NT2/D1 (cell line): ENCODE measurements at regions not wholly inside any gene's neighbourhood (a gene's known extent, or its start where the extent isn't known, plus 50 kb on each side); places are given as distances from the start of the nearest gene placed in this dataset.

Experiments used
- SUZ12 ChIP-seq: IDR thresholded peaks from 2 replicates; pipeline ENCODE4 v1.6.1; 2011; ENCODE audit not compliant: insufficient read length, insufficient read depth; ENCODE audit errors: extremely low read depth
- ZNF274 ChIP-seq: IDR thresholded peaks from 2 replicates; pipeline ENCODE4 v1.6.1; 2011; ENCODE audit warnings: mild to moderate bottlenecking, low read depth, low read length

DNA sequence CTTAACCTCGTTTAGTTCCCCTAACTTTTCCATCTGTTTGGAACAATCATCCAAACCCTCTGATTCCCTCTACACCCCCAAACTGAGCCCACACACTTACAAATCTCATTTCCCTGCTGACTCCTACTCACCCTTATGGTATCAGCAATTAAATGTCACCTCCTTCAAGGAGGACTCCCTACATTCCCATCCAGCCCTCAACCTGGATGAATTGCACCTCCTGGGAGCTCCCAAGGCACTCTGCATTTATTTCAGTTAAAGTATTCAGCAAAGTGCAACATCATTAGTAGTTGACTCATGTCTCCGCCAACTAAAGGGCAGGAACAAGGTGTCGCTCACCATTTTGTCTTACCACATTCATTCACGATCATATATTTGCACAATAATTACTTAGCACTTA lies 353.5 kb downstream of the TMEM114 start:
- TF ChIP-seq SUZ12 (no peak), ZNF274 (no peak)
